AG08396 (cell line): ENCODE measurements at regions not wholly inside any gene's neighbourhood (a gene's known extent, or its start where the extent isn't known, plus 50 kb on each side); places are given as distances from the start of the nearest gene placed in this dataset.
"Not testable (repeated sequence)": the region's sequence is repeated elsewhere in the genome, so short reads cannot be mapped to it uniquely, and the experiment has no call there.

ENCODE experiments used
- DNase-seq: peaks from one replicate; pipeline ENCODE4 v3.0.0; 2012; ENCODE audit warnings: low spot score, mixed read lengths

GRCh38 chr3:135558150-135558783 lies 407.3 kb upstream of the PPP2R3A start:
- no peak for DNase-seq

- no peak for DNase-seq
Measured at GRCh38 chr3:135558906-135559305, 406.6 kb upstream of the PPP2R3A start.

- DNase-seq, result no peak
Measured at GRCh38 chr3:135559802-135560201, 405.7 kb upstream of the PPP2R3A start.

- DNase-seq, result no peak
Measured at GRCh38 chr3:135560847-135561246, 404.7 kb upstream of the PPP2R3A start.

GRCh38 chr3:135564696-135565095 lies 400.8 kb upstream of the PPP2R3A start:
- DNase-seq, result no peak

- no peak for DNase-seq
Measured at GRCh38 chr3:135565546-135565945, 400.0 kb upstream of the PPP2R3A start.

- DNase-seq, result no peak
Measured at GRCh38 chr3:135567223-135567622, 398.3 kb upstream of the PPP2R3A start.

GRCh38 chr3:135576751-135577150 lies 388.8 kb upstream of the PPP2R3A start:
- no peak for DNase-seq

GRCh38 chr3:135581806-135582205 lies 383.7 kb upstream of the PPP2R3A start:
- no peak for DNase-seq

GRCh38 chr3:135582800-135583199 lies 382.7 kb upstream of the PPP2R3A start:
- DNase-seq, result no peak

- no peak for DNase-seq
Measured at GRCh38 chr3:135596563-135596962, 369.0 kb upstream of the PPP2R3A start.

GRCh38 chr3:135597855-135598254 lies 367.7 kb upstream of the PPP2R3A start:
- no peak for DNase-seq

- DNase-seq, result no peak
Measured at GRCh38 chr3:135598597-135598996, 366.9 kb upstream of the PPP2R3A start.

- DNase-seq, result not testable (repeated sequence)
Measured at GRCh38 chr3:135604512-135604911, 361.0 kb upstream of the PPP2R3A start.

- no peak for DNase-seq
Measured at GRCh38 chr3:135618123-135618522, 347.4 kb upstream of the PPP2R3A start.

GRCh38 chr3:135621184-135621920 lies 344.2 kb upstream of the PPP2R3A start:
- DNase-seq, result no peak

- no peak for DNase-seq
Measured at GRCh38 chr3:135622215-135622614, 343.3 kb upstream of the PPP2R3A start.

- no peak for DNase-seq
Measured at GRCh38 chr3:135622656-135623055, 342.9 kb upstream of the PPP2R3A start.

- DNase-seq, result no peak
Measured at GRCh38 chr3:135623558-135623957, 342.0 kb upstream of the PPP2R3A start.

- DNase-seq, result no peak
Measured at GRCh38 chr3:135627057-135627456, 338.5 kb upstream of the PPP2R3A start.

GRCh38 chr3:135629701-135630408 lies 335.7 kb upstream of the PPP2R3A start:
- no peak for DNase-seq

- DNase-seq, result no peak
Measured at GRCh38 chr3:135632556-135633065, 332.9 kb upstream of the PPP2R3A start.

GRCh38 chr3:135633078-135633477 lies 332.4 kb upstream of the PPP2R3A start:
- DNase-seq, result no peak
